Fibroblast of lung (primary cell): ENCODE measurements at regions not wholly inside any gene's neighbourhood (a gene's known extent, or its start where the extent isn't known, plus 50 kb on each side); places are given as distances from the start of the nearest gene placed in this dataset.

Experiments used
- DNase-seq, 2 donors: peaks; one replicate each; pipeline versions ENCODE4 v3.0.0 to v3.0.0-alpha.2; 2010; ENCODE audit warnings: low read depth in 2 of 2
- H2AFZ ChIP-seq: 2 replicates; pipeline ENCODE4 v1.5.1; 2012; ENCODE audit warnings: low read length, control low read depth, inconsistent platforms
- H3K27ac ChIP-seq: 2 replicates; pipeline ENCODE4 v1.5.1; 2011; ENCODE audit warnings: low read length, control low read depth; ENCODE audit not compliant: insufficient read depth
- H3K27me3 ChIP-seq: 2 replicates; pipeline ENCODE4 v1.5.1; 2011; ENCODE audit warnings: mild to moderate bottlenecking, low read length; ENCODE audit not compliant: control insufficient read depth, insufficient read depth
- H3K36me3 ChIP-seq: 2 replicates; pipeline ENCODE4 v1.5.1; 2011; ENCODE audit warnings: low read length; ENCODE audit not compliant: control insufficient read depth, insufficient read depth
- H3K4me1 ChIP-seq: 2 replicates; pipeline ENCODE4 v1.5.1; 2011; ENCODE audit warnings: low read length; ENCODE audit not compliant: control insufficient read depth, insufficient read depth; ENCODE audit errors: extremely low read depth
- H3K4me2 ChIP-seq: 2 replicates; pipeline ENCODE4 v1.5.1; 2011; ENCODE audit warnings: low read length, control low read depth; ENCODE audit not compliant: insufficient read depth; ENCODE audit errors: extremely low read depth
- H3K4me3 ChIP-seq, 4 experiments: fragments of 200-600 bp in 1 of 4; sonication (generic) in 1 of 4; replicated peaks in 1 of 4; 2 replicates each; pipeline ENCODE4 v1.5.1; 2011 to 2016; ENCODE audit warnings: low read length in 4 of 4, low read depth in 3 of 4, mild to moderate bottlenecking in 3 of 4, control low read depth in 2 of 4, inconsistent platforms in 1 of 4, mixed read lengths in 1 of 4; ENCODE audit not compliant: insufficient read depth in 1 of 4; ENCODE audit errors: control extremely low read depth in 1 of 4
- H3K79me2 ChIP-seq: 2 replicates; pipeline ENCODE4 v1.5.1; 2012; ENCODE audit warnings: mild to moderate bottlenecking, low read length, inconsistent platforms; ENCODE audit not compliant: control insufficient read depth, insufficient read depth
- H3K9ac ChIP-seq: 2 replicates; pipeline ENCODE4 v1.5.1; 2011; ENCODE audit warnings: mild to moderate bottlenecking, low read length, control low read depth; ENCODE audit not compliant: insufficient read depth
- H3K9me3 ChIP-seq: 2 replicates; pipeline ENCODE4 v1.5.1; 2012; ENCODE audit warnings: low read depth, low read length; ENCODE audit not compliant: control insufficient read depth, insufficient read depth
- H4K20me1 ChIP-seq: 2 replicates; pipeline ENCODE4 v1.5.1; 2011; ENCODE audit warnings: low read length; ENCODE audit not compliant: control insufficient read depth, insufficient read depth; ENCODE audit errors: extremely low read depth
- EZH2 ChIP-seq: IDR thresholded peaks from 2 replicates; pipeline ENCODE4 v1.5.1; 2012; ENCODE audit warnings: low read length, control low read depth, mild to moderate bottlenecking; ENCODE audit errors: missing control alignments
- TF ChIP-seq, protein P1 (sequence below), 2 donors: IDR thresholded peaks in 1 of 2; conservative IDR thresholded peaks in 1 of 2; 1 replicate in 1 of 2; 2 replicates in 1 of 2; pipeline ENCODE4 v1.5.1; 2011 to 2012; ENCODE audit warnings: low read length in 2 of 2, control low read depth in 1 of 2, inconsistent platforms in 1 of 2, low read depth in 1 of 2, mild to moderate bottlenecking in 1 of 2

DNA sequence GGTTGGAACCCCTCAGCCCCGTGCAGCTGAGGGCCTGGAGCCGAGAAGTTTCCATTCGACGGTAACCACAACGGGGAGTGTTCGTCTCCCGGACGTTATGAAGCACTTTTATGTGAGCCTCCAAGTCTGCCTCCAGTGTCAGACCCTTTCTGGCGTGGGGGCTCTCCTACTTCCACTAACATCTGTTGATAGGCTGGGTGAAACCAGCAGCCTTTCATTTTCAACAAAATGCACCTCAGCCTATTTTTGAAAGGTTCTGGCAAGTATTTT is 257.4 kb downstream of the THBS2 start:
- DNase-seq, result no peak
- Histone ChIP-seq H3K79me2 (no peaks in the 10 kb centered on the region), H3K4me3 (no peak overlapping the region), H3K27ac (no peak overlapping the region), H3K4me2 (no peak overlapping the region), H3K4me1 (no peaks in the 10 kb centered on the region), H3K36me3 (no peaks in the 10 kb centered on the region), H2AFZ (no peak overlapping the region), H3K9ac (no peak overlapping the region), H3K27me3 (no peaks in the 10 kb centered on the region), H4K20me1 (no peaks in the 10 kb centered on the region), H3K9me3 (no peaks in the 10 kb centered on the region)
- TF ChIP-seq EZH2, result no peak
- TF ChIP-seq, protein P1, sequence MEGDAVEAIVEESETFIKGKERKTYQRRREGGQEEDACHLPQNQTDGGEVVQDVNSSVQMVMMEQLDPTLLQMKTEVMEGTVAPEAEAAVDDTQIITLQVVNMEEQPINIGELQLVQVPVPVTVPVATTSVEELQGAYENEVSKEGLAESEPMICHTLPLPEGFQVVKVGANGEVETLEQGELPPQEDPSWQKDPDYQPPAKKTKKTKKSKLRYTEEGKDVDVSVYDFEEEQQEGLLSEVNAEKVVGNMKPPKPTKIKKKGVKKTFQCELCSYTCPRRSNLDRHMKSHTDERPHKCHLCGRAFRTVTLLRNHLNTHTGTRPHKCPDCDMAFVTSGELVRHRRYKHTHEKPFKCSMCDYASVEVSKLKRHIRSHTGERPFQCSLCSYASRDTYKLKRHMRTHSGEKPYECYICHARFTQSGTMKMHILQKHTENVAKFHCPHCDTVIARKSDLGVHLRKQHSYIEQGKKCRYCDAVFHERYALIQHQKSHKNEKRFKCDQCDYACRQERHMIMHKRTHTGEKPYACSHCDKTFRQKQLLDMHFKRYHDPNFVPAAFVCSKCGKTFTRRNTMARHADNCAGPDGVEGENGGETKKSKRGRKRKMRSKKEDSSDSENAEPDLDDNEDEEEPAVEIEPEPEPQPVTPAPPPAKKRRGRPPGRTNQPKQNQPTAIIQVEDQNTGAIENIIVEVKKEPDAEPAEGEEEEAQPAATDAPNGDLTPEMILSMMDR (conservative IDR thresholded peaks at IDR 0.05 in 1 of 2, IDR thresholded peaks at IDR 0.05 in 1 of 2; ENCODE audit: low read depth in 1 of 2, low read length in 2 of 2), result no peak

DNA sequence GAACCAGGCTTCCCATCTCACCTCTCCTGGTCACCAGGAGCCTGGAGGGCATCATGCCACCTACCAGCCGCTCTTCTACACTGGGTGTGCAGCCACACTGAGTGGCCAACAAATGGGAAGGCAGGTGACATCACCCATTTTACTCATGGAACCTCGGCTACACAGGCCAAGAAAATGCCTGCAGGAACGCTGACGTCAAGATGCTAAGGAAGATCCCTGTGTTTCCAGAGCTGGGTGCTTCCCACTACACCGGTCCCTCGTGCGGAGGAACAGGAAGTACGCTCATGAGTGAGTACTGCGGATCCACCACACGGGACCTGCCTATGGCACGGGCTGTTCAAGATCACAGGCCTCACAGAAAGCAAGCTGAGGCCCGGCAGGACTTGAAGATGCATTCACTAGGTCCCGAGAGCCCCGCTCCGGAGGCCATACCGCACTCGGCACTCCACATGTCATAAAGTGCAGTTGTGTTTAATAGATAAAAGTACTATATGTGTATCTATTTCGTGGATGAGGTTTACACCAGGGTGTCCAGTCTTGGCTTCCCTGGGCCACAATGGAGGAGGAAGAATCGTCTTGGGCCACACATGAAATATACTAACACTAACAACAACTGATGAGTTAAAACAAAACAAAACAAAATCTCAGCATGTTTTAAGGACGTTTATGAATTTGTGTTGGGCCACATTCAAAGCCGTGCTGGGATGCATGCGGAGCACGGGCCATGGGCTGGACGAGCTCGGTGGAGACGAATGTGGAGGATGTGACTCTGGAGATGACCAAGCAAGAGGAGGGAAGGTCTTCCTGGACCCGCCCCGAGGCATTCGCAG is 257.9 kb downstream of the THBS2 start:
- H3K36me3 ChIP-seq, result no peaks in the 10 kb centered on the region
- TF ChIP-seq, protein P1 (conservative IDR thresholded peaks at IDR 0.05 in 1 of 2, IDR thresholded peaks at IDR 0.05 in 1 of 2; ENCODE audit: low read depth in 1 of 2, low read length in 2 of 2), result no peak
- no peak for TF ChIP-seq EZH2
- no peak overlapping the region for H3K27ac ChIP-seq
- no peak overlapping the region for H3K4me2 ChIP-seq
- no peak overlapping the region for H2AFZ ChIP-seq
- H3K27me3 ChIP-seq, result no peaks in the 10 kb centered on the region
- no peak for DNase-seq
- no peaks in the 10 kb centered on the region for H3K4me1 ChIP-seq
- no peaks in the 10 kb centered on the region for H4K20me1 ChIP-seq
- no peaks in the 10 kb centered on the region for H3K9me3 ChIP-seq
- H3K79me2 ChIP-seq, result no peaks in the 10 kb centered on the region
- H3K4me3 ChIP-seq, result no peak overlapping the region
- H3K9ac ChIP-seq, result no peak overlapping the region

DNA sequence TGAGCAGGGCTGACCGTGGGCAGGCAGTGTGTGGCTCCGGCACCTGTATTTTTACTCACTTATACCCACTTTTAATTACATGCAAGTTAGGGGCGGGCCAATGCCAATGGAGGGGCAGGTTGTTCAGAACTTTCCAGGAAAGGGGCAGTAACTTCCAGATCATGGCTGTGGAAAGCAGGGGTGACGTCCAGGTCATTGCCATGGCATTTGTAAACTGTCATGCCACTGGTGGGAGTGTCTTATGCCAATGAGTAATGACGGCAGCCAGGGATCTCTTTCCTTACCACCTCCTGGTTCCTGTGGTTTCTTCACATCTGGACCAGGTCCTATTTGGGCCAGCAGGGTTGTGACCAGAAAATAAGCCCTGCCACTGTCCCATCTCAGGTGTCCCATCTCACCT is 258.7 kb downstream of the THBS2 start:
- Histone ChIP-seq H3K4me1 (no peaks in the 10 kb centered on the region), H3K27ac (no peak overlapping the region), H3K27me3 (no peaks in the 10 kb centered on the region), H3K4me3 (no peak overlapping the region), H3K36me3 (no peaks in the 10 kb centered on the region), H3K9me3 (no peaks in the 10 kb centered on the region), H3K79me2 (no peaks in the 10 kb centered on the region), H4K20me1 (no peaks in the 10 kb centered on the region), H3K4me2 (no peak overlapping the region), H3K9ac (no peak overlapping the region), H2AFZ (no peak overlapping the region)
- peak in 1 of 2 donors; percentile 9 for DNase-seq
- no peak for TF ChIP-seq EZH2
- TF ChIP-seq, protein P1 (conservative IDR thresholded peaks at IDR 0.05 in 1 of 2, IDR thresholded peaks at IDR 0.05 in 1 of 2; ENCODE audit: low read depth in 1 of 2, low read length in 2 of 2), result no peak
